HEK293 (cell line): ENCODE measurements at regions not wholly inside any gene's neighbourhood (a gene's known extent, or its start where the extent isn't known, plus 50 kb on each side); places are given as distances from the start of the nearest gene placed in this dataset.

Source experiments
- ZNF391 ChIP-seq: fragments of 450-650 bp; formaldehyde crosslinking; IDR thresholded peaks from 2 replicates; pipeline ENCODE4 v1.5.1; 2016; ENCODE audit warnings: low read depth, missing biosample characterization, missing genetic modification characterization, borderline replicate concordance
- ZNF626 ChIP-seq: fragments of 450-650 bp; sonication (Bioruptor Pico); formaldehyde crosslinking; IDR thresholded peaks from 2 replicates; pipeline ENCODE4 v1.5.1; 2018; ENCODE audit warnings: missing biosample characterization, missing genetic modification characterization, inconsistent platforms
- TF ChIP-seq, protein P1 (sequence below): fragments of 450-650 bp; formaldehyde crosslinking; IDR thresholded peaks from 2 replicates; pipeline ENCODE4 v1.5.1; 2017; ENCODE audit warnings: missing biosample characterization, missing genetic modification characterization

DNA sequence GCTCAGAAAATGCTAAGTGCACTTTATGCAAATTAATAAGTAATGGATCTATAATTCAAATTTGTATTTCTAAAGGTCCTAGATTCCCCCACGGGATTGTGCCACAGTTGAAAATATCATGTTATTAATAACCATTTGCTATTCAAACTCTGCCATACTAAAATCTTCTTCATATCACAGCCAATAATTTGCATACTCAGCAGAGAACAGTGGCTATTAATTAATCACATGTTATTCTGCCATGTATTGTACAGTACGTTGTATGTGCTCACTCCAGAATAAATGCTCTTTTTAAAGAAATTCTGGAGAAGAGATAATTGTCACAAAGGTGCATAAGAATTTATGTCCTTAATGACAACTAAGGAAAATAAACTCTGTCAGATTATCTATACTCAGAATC lies 184.9 kb upstream of the LUZP2 start:
- TF ChIP-seq ZNF391 (no peak), ZNF626 (no peak)
- TF ChIP-seq, protein P1, sequence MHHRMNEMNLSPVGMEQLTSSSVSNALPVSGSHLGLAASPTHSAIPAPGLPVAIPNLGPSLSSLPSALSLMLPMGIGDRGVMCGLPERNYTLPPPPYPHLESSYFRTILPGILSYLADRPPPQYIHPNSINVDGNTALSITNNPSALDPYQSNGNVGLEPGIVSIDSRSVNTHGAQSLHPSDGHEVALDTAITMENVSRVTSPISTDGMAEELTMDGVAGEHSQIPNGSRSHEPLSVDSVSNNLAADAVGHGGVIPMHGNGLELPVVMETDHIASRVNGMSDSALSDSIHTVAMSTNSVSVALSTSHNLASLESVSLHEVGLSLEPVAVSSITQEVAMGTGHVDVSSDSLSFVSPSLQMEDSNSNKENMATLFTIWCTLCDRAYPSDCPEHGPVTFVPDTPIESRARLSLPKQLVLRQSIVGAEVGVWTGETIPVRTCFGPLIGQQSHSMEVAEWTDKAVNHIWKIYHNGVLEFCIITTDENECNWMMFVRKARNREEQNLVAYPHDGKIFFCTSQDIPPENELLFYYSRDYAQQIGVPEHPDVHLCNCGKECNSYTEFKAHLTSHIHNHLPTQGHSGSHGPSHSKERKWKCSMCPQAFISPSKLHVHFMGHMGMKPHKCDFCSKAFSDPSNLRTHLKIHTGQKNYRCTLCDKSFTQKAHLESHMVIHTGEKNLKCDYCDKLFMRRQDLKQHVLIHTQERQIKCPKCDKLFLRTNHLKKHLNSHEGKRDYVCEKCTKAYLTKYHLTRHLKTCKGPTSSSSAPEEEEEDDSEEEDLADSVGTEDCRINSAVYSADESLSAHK (tag by site-specific recombination), result no peak
